ENCODE measurements at regions not wholly inside any gene's neighbourhood (a gene's known extent, or its start where the extent isn't known, plus 50 kb on each side); places are given as distances from the start of the nearest gene placed in this dataset.

- no peak overlapping the region for H3K27ac ChIP-seq (ENCODE audit: extremely low read length, insufficient read depth, low read length)
- no peaks in the 10 kb centered on the region for H3K27me3 ChIP-seq (ENCODE audit: control insufficient read depth in 1 of 2, insufficient read depth in 2 of 2, low read length in 2 of 2)
- ATAC-seq (no peak), FAIRE-seq (no peak), DNase-seq (ENCODE audit: low spot score) (no peak)
- no peaks in the 10 kb centered on the region for H3K36me3 ChIP-seq (replicated peaks in 1 of 2; ENCODE audit: control insufficient read depth in 1 of 2, insufficient read depth in 2 of 2, low read length in 2 of 2)
- no peaks in the 10 kb centered on the region for H3K4me1 ChIP-seq (ENCODE audit: insufficient read depth, low read length)
- H3K4me2 ChIP-seq (ENCODE audit: low read depth, low read length), result no peak overlapping the region
- H4K20me1 ChIP-seq (ENCODE audit: insufficient read depth, low read length), result no peaks in the 10 kb centered on the region
- ChIA-PET CTCF (ENCODE audit: low intra/inter-chr PET ratio, low total read pairs) (no interaction called here), POLR2A (no interaction called here)
- intact Hi-C loops (cut with micrococcal nuclease; ENCODE audit: unreplicated experiment), result no loop called here
- no TSS peak for BruUV-seq (replicated peaks)
- H3K9me3 ChIP-seq (ENCODE audit: low read length), result no peaks in the 10 kb centered on the region; the same call in 1 of the 2 replicates
- H2AFZ ChIP-seq (ENCODE audit: low read length), result no peak overlapping the region
- no peak overlapping the region for H3K9ac ChIP-seq (ENCODE audit: insufficient read depth, low read depth, low read length)
- H3K4me3 ChIP-seq (replicated peaks in 1 of 3; ENCODE audit: insufficient read depth in 1 of 3, low read depth in 2 of 3, low read length in 3 of 3), result no peak overlapping the region
- no peaks in the 10 kb centered on the region for H3K79me2 ChIP-seq (ENCODE audit: insufficient read depth, low read length)
- 4% methylated on average over 3 of the region's 8 CpGs for WGBS (ENCODE audit: low lambda C conversion rate)
- TF ChIP-seq NR2C2 (CRISPR knock-in tag; IDR thresholded peaks at IDR 0.05; ENCODE audit: borderline replicate concordance), result no peak
- TF ChIP-seq RAD51 (IDR thresholded peaks at IDR 0.05; ENCODE audit: borderline replicate concordance), result no peak
- TF ChIP-seq KMT2A (CRISPR knock-in tag; IDR thresholded peaks at IDR 0.05), result no peak
- TF ChIP-seq KLF12 (CRISPR knock-in tag; IDR thresholded peaks at IDR 0.05; ENCODE audit: borderline replicate concordance), result no peak
- no peak for TF ChIP-seq U2AF1 (optimal IDR thresholded peaks at IDR 0.05; ENCODE audit: low read depth, low read length)
- TF ChIP-seq ZMAT5 (CRISPR knock-in tag; IDR thresholded peaks at IDR 0.05; ENCODE audit: borderline replicate concordance, low read depth), result no peak
- TF ChIP-seq SOX13 (IDR thresholded peaks at IDR 0.05), result no peak
- TF ChIP-seq SOX13 (CRISPR knock-in tag; conservative IDR thresholded peaks at IDR 0.05 in 1 of 2, IDR thresholded peaks at IDR 0.05 in 1 of 2), result no peak
- TF ChIP-seq MLLT10 (CRISPR knock-in tag; IDR thresholded peaks at IDR 0.05), result no peak
- no peak for TF ChIP-seq NCOA5 (CRISPR knock-in tag; IDR thresholded peaks at IDR 0.05)
- TF ChIP-seq ZNF878 (CRISPR knock-in tag; IDR thresholded peaks at IDR 0.05), result no peak
- no peak for TF ChIP-seq POGK (CRISPR knock-in tag; conservative IDR thresholded peaks at IDR 0.05)
- in situ Hi-C loops (cut with HindIII; ENCODE audit: extremely low pct_ligation_motif_present, low pct_unique_long_range_greater_than_20kb), result no loop called here
Measured at GRCh38 chr1:30551603-30552002, 171.8 kb downstream of the MATN1 start.
